A673 (cell line): ENCODE measurements at regions not wholly inside any gene's neighbourhood (a gene's known extent, or its start where the extent isn't known, plus 50 kb on each side); places are given as distances from the start of the nearest gene placed in this dataset.

Experiments
- BruUV-seq: library from RNA; stranded (reverse); fragments of 400-500 nt; replicated peaks from 2 replicates; lab custom pipeline; 2021; lab: Mats Ljungman, UMichigan
- CTCF ChIA-PET: fragments of 300-600 bp; sonication (Branson Sonifier 250); formaldehyde crosslinking; loops from one replicate; lab custom pipeline; 2022; ENCODE audit warnings: antibody characterized with exemption; lab: Charles Lee
- POLR2A ChIA-PET: fragments of 300-600 bp; sonication (Branson Sonifier 250); formaldehyde crosslinking; loops from one replicate; lab custom pipeline; 2022; ENCODE audit warnings: antibody characterized with exemption; ENCODE audit not compliant: low non-redundant PET; lab: Charles Lee
- DNase-seq: peaks from one replicate; pipeline ENCODE4 v3.0.0-alpha.2; 2015; ENCODE audit warnings: low spot score
- H3K27ac ChIP-seq: fragments of 200-600 bp; sonication (generic); 2 replicates; pipeline ENCODE4 v1.5.1; 2016; ENCODE audit warnings: mixed run types, low read depth, mild to moderate bottlenecking, mixed read lengths, antibody characterized with exemption, low read length; ENCODE audit not compliant: poor library complexity, severe bottlenecking
- H3K27me3 ChIP-seq: fragments of 200-600 bp; sonication (generic); replicated peaks from 2 replicates; pipeline ENCODE4 v1.6.1; 2017; ENCODE audit warnings: mixed run types, low read depth, mild to moderate bottlenecking, mixed read lengths, antibody characterized with exemption, low read length; ENCODE audit not compliant: insufficient read depth, poor library complexity
- H3K36me3 ChIP-seq: fragments of 200-600 bp; sonication (generic); 2 replicates; pipeline ENCODE4 v1.6.1; 2016; ENCODE audit warnings: mixed run types, mild to moderate bottlenecking, mixed read lengths, antibody characterized with exemption, low read length; ENCODE audit not compliant: insufficient read depth, poor library complexity, severe bottlenecking
- H3K4me1 ChIP-seq: fragments of 200-600 bp; sonication (generic); 2 replicates; pipeline ENCODE4 v1.6.1; 2017; ENCODE audit warnings: mixed run types, mild to moderate bottlenecking, mixed read lengths, antibody characterized with exemption, low read length; ENCODE audit not compliant: insufficient read depth, poor library complexity, severe bottlenecking
- H3K4me3 ChIP-seq: fragments of 200-600 bp; sonication (generic); 2 replicates; pipeline ENCODE4 v1.5.1; 2016; ENCODE audit warnings: low read depth, mixed run types, mild to moderate bottlenecking, mixed read lengths, low read length; ENCODE audit not compliant: poor library complexity, severe bottlenecking
- H3K9me3 ChIP-seq: fragments of 200-600 bp; sonication (generic); 2 replicates; pipeline ENCODE4 v1.6.1; 2016; ENCODE audit warnings: mixed run types, low read depth, mild to moderate bottlenecking, mixed read lengths, antibody characterized with exemption, low read length; ENCODE audit not compliant: poor library complexity, severe bottlenecking
- EZH2 ChIP-seq: fragments of 200-600 bp; sonication (generic); IDR thresholded peaks from 2 replicates; pipeline ENCODE4 v1.6.1; 2017; ENCODE audit warnings: borderline replicate concordance, low read depth, mild to moderate bottlenecking, mixed read lengths, antibody characterized with exemption, low read length; ENCODE audit not compliant: poor library complexity, severe bottlenecking
- intact Hi-C: fragments of 100-400 bp; cut with micrococcal nuclease; formaldehyde crosslinking; loops from one replicate; pipeline ENCODE4 v1.10.0; 2022; ENCODE audit not compliant: unreplicated experiment
- TF ChIP-seq, protein P1 (sequence below): fragments of 300-800, 200-600 bp; sonication (generic); conservative IDR thresholded peaks from 2 replicates; pipeline ENCODE4 v1.5.1; 2017; ENCODE audit warnings: low read depth, mild to moderate bottlenecking, antibody characterized with exemption, low read length, moderate library complexity, mixed read lengths

DNA sequence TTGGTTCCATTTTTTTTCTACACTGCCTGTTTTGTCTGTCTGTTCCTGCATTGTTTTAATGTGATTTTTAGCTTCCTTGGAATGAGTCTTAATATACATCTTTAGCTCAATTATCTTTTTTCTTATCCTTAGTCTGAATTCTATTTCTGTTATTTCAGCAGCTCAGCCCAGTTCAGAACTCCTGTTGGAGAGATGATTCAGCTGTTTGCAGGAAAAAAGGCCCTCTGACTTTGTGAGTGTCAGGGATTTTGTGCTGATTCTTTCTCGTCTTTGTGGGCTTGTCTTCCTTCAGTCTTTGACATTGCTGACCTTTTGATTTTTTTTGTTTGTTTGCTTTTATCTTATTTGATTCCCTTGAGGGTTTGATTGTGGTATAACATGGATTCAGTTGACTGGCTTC is 343.2 kb upstream of the TRAM1L1 start:
- ChIA-PET CTCF (no interaction called here), POLR2A (no interaction called here)
- no peak overlapping the region for H3K27ac ChIP-seq
- intact Hi-C loops = no loop called here
- H3K27me3 ChIP-seq = no peaks in the 10 kb centered on the region
- no TSS peak for BruUV-seq
- no peak overlapping the region for H3K4me3 ChIP-seq
- TF ChIP-seq EZH2 = no peak
- TF ChIP-seq, protein P1, sequence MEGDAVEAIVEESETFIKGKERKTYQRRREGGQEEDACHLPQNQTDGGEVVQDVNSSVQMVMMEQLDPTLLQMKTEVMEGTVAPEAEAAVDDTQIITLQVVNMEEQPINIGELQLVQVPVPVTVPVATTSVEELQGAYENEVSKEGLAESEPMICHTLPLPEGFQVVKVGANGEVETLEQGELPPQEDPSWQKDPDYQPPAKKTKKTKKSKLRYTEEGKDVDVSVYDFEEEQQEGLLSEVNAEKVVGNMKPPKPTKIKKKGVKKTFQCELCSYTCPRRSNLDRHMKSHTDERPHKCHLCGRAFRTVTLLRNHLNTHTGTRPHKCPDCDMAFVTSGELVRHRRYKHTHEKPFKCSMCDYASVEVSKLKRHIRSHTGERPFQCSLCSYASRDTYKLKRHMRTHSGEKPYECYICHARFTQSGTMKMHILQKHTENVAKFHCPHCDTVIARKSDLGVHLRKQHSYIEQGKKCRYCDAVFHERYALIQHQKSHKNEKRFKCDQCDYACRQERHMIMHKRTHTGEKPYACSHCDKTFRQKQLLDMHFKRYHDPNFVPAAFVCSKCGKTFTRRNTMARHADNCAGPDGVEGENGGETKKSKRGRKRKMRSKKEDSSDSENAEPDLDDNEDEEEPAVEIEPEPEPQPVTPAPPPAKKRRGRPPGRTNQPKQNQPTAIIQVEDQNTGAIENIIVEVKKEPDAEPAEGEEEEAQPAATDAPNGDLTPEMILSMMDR = no peak
- H3K9me3 ChIP-seq = no peaks in the 10 kb centered on the region
- H3K4me1 ChIP-seq = no peaks in the 10 kb centered on the region
- no peaks in the 10 kb centered on the region for H3K36me3 ChIP-seq
- no peak for DNase-seq

DNA sequence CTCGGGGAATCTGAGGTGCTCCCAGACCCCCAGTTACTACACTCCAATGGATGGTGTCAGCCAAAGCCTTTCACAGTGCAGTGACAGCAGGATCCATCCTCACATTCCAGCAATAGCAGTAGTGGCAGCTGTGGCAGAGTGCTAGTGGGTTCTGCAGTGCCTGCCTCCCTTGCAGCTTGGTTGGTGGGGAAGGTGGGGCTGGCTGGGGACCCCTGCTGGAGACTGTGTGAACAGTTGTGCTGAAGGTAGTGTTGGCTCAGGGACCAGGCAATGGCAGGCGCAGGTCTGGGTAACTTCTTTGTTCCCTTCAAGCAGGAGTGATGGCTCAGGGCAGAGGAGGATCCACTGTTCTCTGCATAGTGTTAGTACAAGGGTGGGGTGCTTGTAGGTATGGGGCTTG is 343.7 kb upstream of the TRAM1L1 start:
- no peaks in the 10 kb centered on the region for H3K9me3 ChIP-seq
- intact Hi-C loops = no loop called here
- no peak overlapping the region for H3K27ac ChIP-seq
- ChIA-PET POLR2A (no interaction called here), CTCF (no interaction called here)
- no TSS peak for BruUV-seq
- TF ChIP-seq, protein P1 = 0 out of 2 replicates have a peak, but pooled peaks have one; percentile 14
- no peak for TF ChIP-seq EZH2
- H3K36me3 ChIP-seq = no peaks in the 10 kb centered on the region
- no peak for DNase-seq
- H3K4me1 ChIP-seq = no peaks in the 10 kb centered on the region
- no peaks in the 10 kb centered on the region for H3K27me3 ChIP-seq
- H3K4me3 ChIP-seq = no peak overlapping the region

DNA sequence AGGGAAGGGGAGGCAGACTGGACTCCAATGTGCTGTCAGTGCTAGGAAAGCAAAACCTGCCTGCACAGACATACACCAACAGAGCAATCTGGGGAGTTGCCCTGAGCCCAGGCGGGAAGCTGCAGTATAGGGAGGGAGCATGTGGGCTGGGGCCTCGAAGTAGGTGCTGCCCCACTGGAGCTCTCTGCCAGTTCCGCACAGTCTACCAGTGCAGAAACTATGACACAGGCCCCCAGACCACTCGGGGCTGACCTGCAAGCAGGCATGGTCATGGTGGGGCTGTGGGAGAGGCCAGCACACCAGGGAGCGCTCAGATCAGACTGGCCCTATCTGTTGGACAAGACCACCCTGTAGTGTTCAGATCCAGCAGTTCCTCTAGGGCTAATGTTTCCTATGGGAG is 344.1 kb upstream of the TRAM1L1 start:
- Histone ChIP-seq H3K36me3 (no peaks in the 10 kb centered on the region), H3K4me1 (no peaks in the 10 kb centered on the region), H3K4me3 (no peak overlapping the region), H3K27me3 (no peaks in the 10 kb centered on the region), H3K9me3 (no peaks in the 10 kb centered on the region), H3K27ac (no peak overlapping the region)
- intact Hi-C loops = no loop called here
- DNase-seq = no peak
- ChIA-PET POLR2A (no interaction called here), CTCF (no interaction called here)
- no peak for TF ChIP-seq EZH2
- TF ChIP-seq, protein P1 = no peak
- BruUV-seq = no TSS peak
